Liver (tissue), 8 donors: ENCODE measurements at regions not wholly inside any gene's neighbourhood (a gene's known extent, or its start where the extent isn't known, plus 50 kb on each side); places are given as distances from the start of the nearest gene placed in this dataset.

Experiments used
- DNase-seq: peaks from one replicate; pipeline ENCODE4 v3.0.0-alpha.2; 2017; ENCODE audit warnings: low spot score
- H3K27ac ChIP-seq, 2 donors: one replicate each; pipeline ENCODE4 v1.7.0; 2013; ENCODE audit warnings: inconsistent platforms in 2 of 2, low read length in 2 of 2, control low read depth in 1 of 2, low read depth in 1 of 2, mild to moderate bottlenecking in 1 of 2
- H3K27me3 ChIP-seq, 4 donors: one replicate each; pipeline versions ENCODE4 v1.6.1 to v1.7.0; 2013; ENCODE audit warnings: low read length in 3 of 4, inconsistent platforms in 1 of 4, mild to moderate bottlenecking in 1 of 4, moderate library complexity in 1 of 4; ENCODE audit not compliant: control insufficient read depth in 4 of 4, insufficient read depth in 4 of 4
- H3K36me3 ChIP-seq, 4 donors: one replicate each; pipeline versions ENCODE4 v1.6.1 to v1.7.0; 2013; ENCODE audit warnings: low read length in 3 of 4, mild to moderate bottlenecking in 3 of 4, low read depth in 1 of 4, moderate library complexity in 1 of 4; ENCODE audit not compliant: control insufficient read depth in 4 of 4, insufficient read depth in 3 of 4
- H3K4me1 ChIP-seq, 4 donors: one replicate each; pipeline versions ENCODE4 v1.6.1 to v1.7.0; 2013; ENCODE audit warnings: low read length in 3 of 4, mild to moderate bottlenecking in 3 of 4, moderate library complexity in 1 of 4; ENCODE audit not compliant: control insufficient read depth in 4 of 4, insufficient read depth in 4 of 4
- H3K4me3 ChIP-seq, 3 donors: one replicate each; pipeline versions ENCODE4 v1.6.1 to v1.7.0; 2013; ENCODE audit warnings: low read length in 3 of 3, control low read depth in 1 of 3, low read depth in 1 of 3, mild to moderate bottlenecking in 1 of 3
- H3K9ac ChIP-seq, 2 donors: one replicate each; pipeline ENCODE4 v1.7.0; 2013; ENCODE audit warnings: low read length in 2 of 2, mild to moderate bottlenecking in 2 of 2, moderate library complexity in 2 of 2, control low read depth in 1 of 2, low read depth in 1 of 2
- H3K9me3 ChIP-seq, 4 donors: one replicate each; pipeline versions ENCODE4 v1.6.1 to v1.7.0; 2013; ENCODE audit warnings: low read length in 3 of 4; ENCODE audit not compliant: control insufficient read depth in 4 of 4
- CTCF ChIP-seq: fragments of 150-350 bp; IDR thresholded peaks from 2 replicates; pipeline ENCODE4 v1.5.1; 2017; ENCODE audit warnings: improper control_type of control experiment, low read depth, low read length; ENCODE audit not compliant: missing input control
- EGR1 ChIP-seq, 2 donors: IDR thresholded peaks; 2 replicates each; pipeline ENCODE4 v1.6.1; 2016 to 2018; ENCODE audit warnings: antibody characterized with exemption in 2 of 2, low read depth in 2 of 2
- FOXA1 ChIP-seq: IDR thresholded peaks from 2 replicates; pipeline ENCODE4 v1.6.1; 2016; ENCODE audit warnings: antibody characterized with exemption
- FOXA2 ChIP-seq: IDR thresholded peaks from 2 replicates; pipeline ENCODE4 v1.6.1; 2016; ENCODE audit warnings: antibody characterized with exemption
- GABPA ChIP-seq, 2 donors: IDR thresholded peaks in 1 of 2; conservative IDR thresholded peaks in 1 of 2; 2 replicates each; pipeline ENCODE4 v1.6.1; 2016; ENCODE audit warnings: antibody characterized with exemption in 2 of 2, mild to moderate bottlenecking in 1 of 2, moderate library complexity in 1 of 2
- HNF4A ChIP-seq, 2 donors: conservative IDR thresholded peaks; 2 replicates each; pipeline ENCODE4 v1.6.1; 2016; ENCODE audit warnings: antibody characterized with exemption in 2 of 2, mild to moderate bottlenecking in 2 of 2
- HNF4G ChIP-seq: IDR thresholded peaks from 2 replicates; pipeline ENCODE4 v1.6.1; 2016; ENCODE audit warnings: antibody characterized with exemption
- JUND ChIP-seq, 2 donors: IDR thresholded peaks; 2 replicates each; pipeline ENCODE4 v1.6.1; 2016; ENCODE audit warnings: antibody characterized with exemption in 2 of 2
- NR2F2 ChIP-seq: IDR thresholded peaks from 2 replicates; pipeline ENCODE4 v1.6.1; 2016; ENCODE audit warnings: antibody characterized with exemption
- RAD21 ChIP-seq, 2 donors: IDR thresholded peaks; 2 replicates each; pipeline ENCODE4 v1.6.1; 2016; ENCODE audit warnings: antibody characterized with exemption in 2 of 2, mild to moderate bottlenecking in 2 of 2
- RXRA ChIP-seq, 2 donors: IDR thresholded peaks; 2 replicates each; pipeline ENCODE4 v1.6.1; 2017 to 2018; ENCODE audit warnings: antibody characterized with exemption in 2 of 2, mild to moderate bottlenecking in 1 of 2
- SP1 ChIP-seq: IDR thresholded peaks from 2 replicates; pipeline ENCODE4 v1.6.1; 2018; ENCODE audit warnings: antibody characterized with exemption, mild to moderate bottlenecking
- TAF1 ChIP-seq: conservative IDR thresholded peaks from 2 replicates; pipeline ENCODE4 v1.6.1; 2016; ENCODE audit warnings: antibody characterized with exemption, mild to moderate bottlenecking
- YY1 ChIP-seq: IDR thresholded peaks from 2 replicates; pipeline ENCODE4 v1.6.1; 2016; ENCODE audit warnings: antibody characterized with exemption, mild to moderate bottlenecking
- WGBS: extraction: QIAGEN DNeasy Blood & Tissue Kit; methylation state at CpG from one replicate; pipeline ENCODE4 v1.1.7; 2013; 5-methylcytosine and 5-hydroxymethylcytosine counted together
- TF ChIP-seq, protein P1 (sequence below): IDR thresholded peaks from 2 replicates; pipeline ENCODE4 v1.6.1; 2016; ENCODE audit warnings: antibody characterized with exemption
- TF ChIP-seq, protein P2 (sequence below): IDR thresholded peaks from 2 replicates; pipeline ENCODE4 v1.6.1; 2016; ENCODE audit warnings: antibody characterized with exemption
- TF ChIP-seq, protein P3 (sequence below): IDR thresholded peaks from 2 replicates; pipeline ENCODE4 v1.6.1; 2016; ENCODE audit warnings: antibody characterized with exemption
- TF ChIP-seq, protein P4 (sequence below): IDR thresholded peaks from 2 replicates; pipeline ENCODE4 v1.6.1; 2016; ENCODE audit warnings: antibody characterized with exemption, mild to moderate bottlenecking
- donor health status: healthy.
- donor health status: healthy.
- donor health status: healthy.
- donor health status: healthy.
- donor health status: healthy.

DNA sequence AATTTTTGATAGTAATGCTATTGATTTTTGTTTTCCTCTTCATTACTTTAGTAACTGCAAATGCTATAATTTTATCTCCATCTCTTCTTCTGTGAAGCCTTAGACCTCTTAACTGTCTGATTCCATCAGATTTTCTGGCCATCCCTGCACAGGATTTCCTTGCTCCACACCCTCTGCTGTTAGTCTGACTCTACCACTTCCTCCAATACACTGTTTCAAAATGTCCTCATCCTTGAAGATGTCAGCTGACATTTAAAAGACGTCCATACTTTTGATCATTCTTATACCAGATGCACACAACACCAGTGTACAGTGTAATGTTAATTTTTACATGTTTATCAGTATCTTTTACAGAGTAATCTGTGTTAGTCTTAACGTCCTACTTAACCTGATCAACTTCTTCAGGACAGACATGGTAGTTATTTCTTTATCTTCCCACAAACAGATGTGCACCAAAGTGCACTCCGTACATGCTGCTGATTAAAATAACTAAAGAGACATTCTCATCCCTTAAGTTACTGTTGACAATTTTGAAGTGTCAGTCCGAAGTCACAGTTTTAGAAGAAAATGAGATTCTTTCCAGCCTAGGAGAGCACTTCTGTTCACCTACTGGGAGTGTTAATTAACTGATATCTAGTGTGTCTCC, 102.4 kb upstream of the RASGRP1 start (continued):
- TF ChIP-seq SP1 (no peak), HNF4G (no peak), HNF4A (conservative IDR thresholded peaks at IDR 0.05) (no peak), YY1 (no peak), FOXA1 (no peak), RAD21 (IDR thresholded peaks at IDR 0.05) (no peak), EGR1 (IDR thresholded peaks at IDR 0.05; ENCODE audit: low read depth in 2 of 2) (no peak)
- TF ChIP-seq, protein P1, sequence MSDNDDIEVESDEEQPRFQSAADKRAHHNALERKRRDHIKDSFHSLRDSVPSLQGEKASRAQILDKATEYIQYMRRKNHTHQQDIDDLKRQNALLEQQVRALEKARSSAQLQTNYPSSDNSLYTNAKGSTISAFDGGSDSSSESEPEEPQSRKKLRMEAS: no peak

GRCh38 chr15:38667890-38668850, 103.6 kb upstream of the RASGRP1 start:
- Histone ChIP-seq H3K27me3 (peaks cover 0 to 5% (median 4%) of the 10 kb centered on the region in 4 donors), H3K4me1 (no peaks in the 10 kb centered on the region), H3K4me3 (no peak overlapping the region), H3K9me3 (no peaks in the 10 kb centered on the region), H3K36me3 (no peaks in the 10 kb centered on the region), H3K9ac (no peak overlapping the region), H3K27ac (no peak overlapping the region)
- WGBS: 73% methylated on average over 5 of the region's 5 CpGs
- DNase-seq: no peak
- TF ChIP-seq, protein P2, sequence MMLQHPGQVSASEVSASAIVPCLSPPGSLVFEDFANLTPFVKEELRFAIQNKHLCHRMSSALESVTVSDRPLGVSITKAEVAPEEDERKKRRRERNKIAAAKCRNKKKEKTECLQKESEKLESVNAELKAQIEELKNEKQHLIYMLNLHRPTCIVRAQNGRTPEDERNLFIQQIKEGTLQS: no peak
- no peak for TF ChIP-seq NR2F2
- TF ChIP-seq, protein P3, sequence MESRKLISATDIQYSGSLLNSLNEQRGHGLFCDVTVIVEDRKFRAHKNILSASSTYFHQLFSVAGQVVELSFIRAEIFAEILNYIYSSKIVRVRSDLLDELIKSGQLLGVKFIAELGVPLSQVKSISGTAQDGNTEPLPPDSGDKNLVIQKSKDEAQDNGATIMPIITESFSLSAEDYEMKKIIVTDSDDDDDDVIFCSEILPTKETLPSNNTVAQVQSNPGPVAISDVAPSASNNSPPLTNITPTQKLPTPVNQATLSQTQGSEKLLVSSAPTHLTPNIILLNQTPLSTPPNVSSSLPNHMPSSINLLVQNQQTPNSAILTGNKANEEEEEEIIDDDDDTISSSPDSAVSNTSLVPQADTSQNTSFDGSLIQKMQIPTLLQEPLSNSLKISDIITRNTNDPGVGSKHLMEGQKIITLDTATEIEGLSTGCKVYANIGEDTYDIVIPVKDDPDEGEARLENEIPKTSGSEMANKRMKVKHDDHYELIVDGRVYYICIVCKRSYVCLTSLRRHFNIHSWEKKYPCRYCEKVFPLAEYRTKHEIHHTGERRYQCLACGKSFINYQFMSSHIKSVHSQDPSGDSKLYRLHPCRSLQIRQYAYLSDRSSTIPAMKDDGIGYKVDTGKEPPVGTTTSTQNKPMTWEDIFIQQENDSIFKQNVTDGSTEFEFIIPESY: no peak
- no peak for TF ChIP-seq TAF1
- no peak for TF ChIP-seq FOXA1
- no peak for TF ChIP-seq EGR1 (IDR thresholded peaks at IDR 0.05; ENCODE audit: low read depth in 2 of 2)
- TF ChIP-seq FOXA2: no peak
- TF ChIP-seq JUND (IDR thresholded peaks at IDR 0.05): no peak
- TF ChIP-seq, protein P4, sequence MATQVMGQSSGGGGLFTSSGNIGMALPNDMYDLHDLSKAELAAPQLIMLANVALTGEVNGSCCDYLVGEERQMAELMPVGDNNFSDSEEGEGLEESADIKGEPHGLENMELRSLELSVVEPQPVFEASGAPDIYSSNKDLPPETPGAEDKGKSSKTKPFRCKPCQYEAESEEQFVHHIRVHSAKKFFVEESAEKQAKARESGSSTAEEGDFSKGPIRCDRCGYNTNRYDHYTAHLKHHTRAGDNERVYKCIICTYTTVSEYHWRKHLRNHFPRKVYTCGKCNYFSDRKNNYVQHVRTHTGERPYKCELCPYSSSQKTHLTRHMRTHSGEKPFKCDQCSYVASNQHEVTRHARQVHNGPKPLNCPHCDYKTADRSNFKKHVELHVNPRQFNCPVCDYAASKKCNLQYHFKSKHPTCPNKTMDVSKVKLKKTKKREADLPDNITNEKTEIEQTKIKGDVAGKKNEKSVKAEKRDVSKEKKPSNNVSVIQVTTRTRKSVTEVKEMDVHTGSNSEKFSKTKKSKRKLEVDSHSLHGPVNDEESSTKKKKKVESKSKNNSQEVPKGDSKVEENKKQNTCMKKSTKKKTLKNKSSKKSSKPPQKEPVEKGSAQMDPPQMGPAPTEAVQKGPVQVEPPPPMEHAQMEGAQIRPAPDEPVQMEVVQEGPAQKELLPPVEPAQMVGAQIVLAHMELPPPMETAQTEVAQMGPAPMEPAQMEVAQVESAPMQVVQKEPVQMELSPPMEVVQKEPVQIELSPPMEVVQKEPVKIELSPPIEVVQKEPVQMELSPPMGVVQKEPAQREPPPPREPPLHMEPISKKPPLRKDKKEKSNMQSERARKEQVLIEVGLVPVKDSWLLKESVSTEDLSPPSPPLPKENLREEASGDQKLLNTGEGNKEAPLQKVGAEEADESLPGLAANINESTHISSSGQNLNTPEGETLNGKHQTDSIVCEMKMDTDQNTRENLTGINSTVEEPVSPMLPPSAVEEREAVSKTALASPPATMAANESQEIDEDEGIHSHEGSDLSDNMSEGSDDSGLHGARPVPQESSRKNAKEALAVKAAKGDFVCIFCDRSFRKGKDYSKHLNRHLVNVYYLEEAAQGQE: no peak
- TF ChIP-seq HNF4G: no peak
- TF ChIP-seq RXRA (IDR thresholded peaks at IDR 0.05): no peak
- TF ChIP-seq HNF4A (conservative IDR thresholded peaks at IDR 0.05): no peak
- TF ChIP-seq RAD21 (IDR thresholded peaks at IDR 0.05): no peak
- no peak for TF ChIP-seq CTCF
- TF ChIP-seq GABPA (IDR thresholded peaks at IDR 0.05 in 1 of 2, conservative IDR thresholded peaks at IDR 0.05 in 1 of 2): no peak
- TF ChIP-seq YY1: no peak
- TF ChIP-seq, protein P1: no peak
